ENCODE measurements at regions not wholly inside any gene's neighbourhood (a gene's known extent, or its start where the extent isn't known, plus 50 kb on each side); places are given as distances from the start of the nearest gene placed in this dataset.

DNA sequence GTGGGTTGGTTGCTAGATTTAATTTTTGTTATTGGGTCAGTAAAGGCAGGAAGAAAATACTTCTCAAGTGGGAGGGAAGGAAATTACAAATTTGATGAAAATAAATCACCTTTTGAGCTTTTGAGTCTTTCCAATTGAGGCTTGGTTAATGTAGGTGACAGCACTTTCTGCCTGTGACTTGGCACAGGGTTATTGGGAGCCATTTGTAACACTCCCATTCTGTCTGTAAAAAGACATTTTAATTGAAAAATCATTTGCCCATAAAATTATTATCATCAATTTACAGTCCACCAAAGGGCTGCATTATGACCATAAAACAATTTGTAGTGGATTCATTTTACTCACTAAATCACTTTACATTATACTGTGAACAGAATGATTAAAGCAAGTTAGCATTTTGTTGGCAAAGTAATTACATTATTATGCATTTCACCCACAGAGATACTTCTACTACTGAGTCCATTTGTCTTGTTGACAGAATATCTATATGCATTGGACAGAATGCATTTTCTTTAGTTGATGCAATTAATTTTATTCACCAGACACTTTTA lies 974.6 kb downstream of the UQCRFS1 start:
- no peak for DNase-seq

DNA sequence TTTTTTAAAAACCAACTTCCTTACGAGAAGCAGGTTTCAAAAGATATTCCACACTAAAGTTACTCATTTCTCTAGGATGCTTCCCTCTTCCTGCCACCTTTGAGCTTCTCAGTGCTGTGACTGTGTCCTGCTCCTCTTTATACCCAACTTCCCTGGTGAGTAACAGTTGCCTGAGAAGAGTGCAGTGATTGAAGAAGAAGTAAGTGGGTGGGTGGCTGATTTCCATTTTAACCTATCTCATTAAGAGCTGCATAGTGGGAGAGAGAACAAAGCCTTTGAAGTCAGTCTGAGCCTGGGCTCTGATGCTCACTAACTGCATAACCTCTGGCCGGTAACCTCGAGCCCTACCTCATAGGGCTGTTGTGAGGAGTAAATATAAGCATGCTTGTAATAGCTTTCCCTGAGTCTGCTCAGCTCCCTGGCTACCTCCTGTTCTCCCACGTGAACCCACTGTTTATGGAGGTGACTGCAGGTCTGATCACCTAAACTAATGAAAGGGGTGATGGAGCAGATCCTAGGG lies 977.3 kb downstream of the UQCRFS1 start:
- DNase-seq = no peak

DNA sequence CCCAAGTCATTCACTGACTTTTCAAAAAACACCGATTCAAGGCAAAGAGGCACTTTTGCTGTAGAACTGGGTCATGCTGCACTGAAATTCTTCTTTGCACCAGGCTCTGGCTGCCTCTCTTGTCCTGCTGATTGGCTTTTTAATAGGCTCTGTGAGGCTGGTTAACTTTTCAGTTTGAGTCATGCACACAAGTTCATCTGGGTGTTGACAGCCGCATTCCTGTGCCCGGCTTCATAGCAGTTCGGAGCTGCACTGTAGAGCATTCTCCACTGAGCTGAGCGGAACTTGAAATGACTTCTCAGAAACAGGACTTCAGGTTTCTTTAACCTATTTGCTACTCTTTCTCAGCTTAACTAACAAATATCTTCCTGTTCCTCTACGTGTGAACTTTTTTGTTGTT lies 978.3 kb downstream of the UQCRFS1 start:
- DNase-seq = no peak

DNA sequence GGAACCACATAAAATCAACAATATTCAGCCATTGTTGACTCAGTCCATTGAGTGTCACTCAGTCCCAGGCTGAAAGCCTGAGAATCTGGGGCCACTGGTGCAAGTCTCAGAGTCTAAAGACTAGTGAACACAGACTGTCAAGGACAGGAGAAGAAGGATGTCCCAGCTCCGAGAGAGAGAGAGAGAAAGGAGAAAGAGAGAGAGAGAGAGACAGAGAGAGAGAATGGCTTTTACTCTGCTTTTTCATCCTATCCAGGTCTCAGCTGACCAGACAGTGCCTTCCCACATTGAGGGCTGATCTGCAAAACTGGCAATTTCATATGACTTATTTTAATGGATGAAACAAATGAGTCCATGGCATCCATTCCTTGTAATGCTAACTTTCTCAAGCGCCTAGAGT lies 984.1 kb downstream of the UQCRFS1 start:
- no peak for DNase-seq

DNA sequence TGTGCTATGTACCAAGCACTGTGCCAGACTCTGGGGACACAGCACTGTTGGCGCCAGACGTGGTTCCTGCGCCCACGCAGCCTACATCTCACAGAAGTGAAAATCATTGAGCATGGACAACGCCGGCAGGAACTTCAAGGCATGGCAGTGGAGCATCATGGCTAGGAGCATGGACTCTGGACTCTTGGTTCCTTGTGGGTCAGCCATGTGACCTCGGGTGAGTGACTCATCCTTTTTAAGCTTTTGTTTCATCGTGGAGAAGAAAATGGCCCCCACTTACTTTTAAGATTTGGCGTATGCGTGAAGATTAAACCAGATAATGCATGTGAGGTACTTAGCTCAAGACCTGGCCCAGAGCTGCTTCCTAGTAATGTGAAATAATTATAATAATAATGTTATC lies 988.5 kb downstream of the UQCRFS1 start:
- no peak for DNase-seq

DNA sequence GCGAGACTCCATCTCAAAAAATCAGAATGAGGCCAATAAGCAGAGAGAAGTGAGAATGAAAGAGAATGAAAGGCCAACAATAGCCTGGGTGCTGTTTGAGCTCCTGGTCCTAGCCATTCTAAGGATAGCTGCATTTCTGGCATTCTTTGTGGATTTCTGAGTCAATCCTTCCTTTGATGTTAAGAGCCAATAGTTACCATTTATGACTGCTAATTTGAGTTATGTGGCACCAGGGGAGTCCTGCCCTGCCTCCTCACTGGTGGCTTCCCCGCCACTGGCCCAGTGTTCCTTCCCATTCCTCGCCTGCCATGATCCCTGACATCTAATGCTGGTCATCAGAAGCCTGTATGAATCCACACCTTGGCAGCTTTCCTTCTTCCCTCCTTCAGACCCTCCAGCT lies 991.2 kb downstream of the UQCRFS1 start:
- no peak for DNase-seq

DNA sequence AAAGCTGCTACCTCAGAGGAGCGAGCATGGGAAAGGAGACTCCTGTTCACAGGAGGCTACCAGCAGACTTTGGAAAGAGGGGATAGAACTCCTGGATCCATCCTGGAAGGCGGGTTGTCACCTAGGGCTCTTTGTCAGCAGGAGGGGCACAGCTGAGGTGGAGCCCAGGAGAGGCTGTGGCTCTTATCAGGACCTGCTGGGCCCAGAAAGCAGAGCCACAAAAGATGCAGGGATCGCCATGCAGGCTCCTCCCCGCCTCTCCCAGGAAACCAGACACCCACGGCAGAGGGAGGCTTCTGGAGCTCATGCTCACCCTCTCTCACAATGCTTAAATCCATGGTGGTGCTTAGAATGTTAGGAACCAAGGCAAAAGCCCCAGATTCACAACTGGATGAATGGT lies 994.2 kb downstream of the UQCRFS1 start:
- no peak for DNase-seq

DNA sequence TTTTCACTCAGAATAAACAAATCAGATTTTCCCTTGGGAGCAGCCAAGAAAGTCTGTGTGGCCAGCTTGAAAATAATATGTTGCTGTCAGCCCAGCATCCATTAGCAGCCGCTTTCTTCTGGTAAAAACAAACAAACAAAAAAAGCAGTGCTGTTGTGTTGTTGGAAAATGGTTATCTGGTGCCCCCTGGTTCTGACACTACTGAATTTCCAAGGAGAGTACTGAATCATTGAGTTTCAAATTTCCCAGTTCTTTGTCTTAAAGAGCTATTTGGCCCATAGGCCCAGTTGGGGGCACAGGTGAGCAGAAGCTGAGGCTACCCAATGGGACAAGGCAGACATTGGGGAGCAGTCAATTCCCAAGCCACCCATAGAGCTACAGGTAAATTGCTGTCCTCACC lies 995.9 kb downstream of the UQCRFS1 start:
- no peak for DNase-seq

DNA sequence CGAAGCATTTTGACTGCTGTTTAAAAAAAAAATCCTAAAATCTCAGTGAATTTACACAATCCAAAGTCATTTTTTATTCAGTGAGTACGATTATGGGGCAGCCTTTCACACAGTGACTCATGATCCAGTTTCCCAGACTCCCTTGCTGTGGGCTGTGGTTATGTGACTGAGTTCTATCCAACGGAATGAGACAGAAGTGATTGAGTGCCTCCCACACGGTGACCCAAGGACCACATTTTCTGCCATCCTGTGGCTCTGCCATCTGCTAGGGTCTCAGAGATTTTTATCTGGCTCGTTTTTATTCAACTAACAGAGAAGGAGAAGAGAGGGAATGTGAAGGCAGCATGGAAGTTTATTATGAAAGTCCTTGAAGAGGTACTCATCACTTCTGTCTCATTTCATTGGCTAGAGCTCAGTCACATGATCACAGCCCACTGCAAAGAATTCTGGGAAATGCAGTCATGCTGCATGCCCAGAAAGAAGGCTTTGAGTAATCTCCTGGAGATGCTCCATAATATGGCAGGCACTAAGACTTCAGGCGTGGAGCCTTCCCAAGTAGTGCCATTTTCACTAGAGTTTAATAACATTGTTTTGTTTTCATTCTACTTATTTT lies 999.4 kb downstream of the UQCRFS1 start:
- DNase-seq = no peak

DNA sequence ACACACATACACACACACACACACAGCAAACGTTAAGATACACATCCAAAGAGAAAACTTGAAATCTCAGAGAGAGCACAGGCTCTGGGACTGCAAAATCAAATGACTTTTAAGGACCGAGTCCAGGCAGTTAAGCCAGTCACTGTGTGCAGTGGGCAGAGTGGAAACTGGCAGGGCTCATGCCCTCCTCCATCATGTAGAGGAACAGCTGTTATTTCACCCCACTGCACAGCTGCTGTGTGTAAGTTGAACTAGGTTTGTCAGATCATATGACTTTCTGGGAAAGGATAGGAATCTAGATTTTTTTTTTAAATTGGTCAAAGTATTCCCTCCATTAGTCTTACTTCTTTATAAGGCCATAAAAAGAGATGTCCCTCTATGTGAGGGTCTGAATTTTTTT lies 1002.1 kb downstream of the UQCRFS1 start:
- no peak for DNase-seq

DNA sequence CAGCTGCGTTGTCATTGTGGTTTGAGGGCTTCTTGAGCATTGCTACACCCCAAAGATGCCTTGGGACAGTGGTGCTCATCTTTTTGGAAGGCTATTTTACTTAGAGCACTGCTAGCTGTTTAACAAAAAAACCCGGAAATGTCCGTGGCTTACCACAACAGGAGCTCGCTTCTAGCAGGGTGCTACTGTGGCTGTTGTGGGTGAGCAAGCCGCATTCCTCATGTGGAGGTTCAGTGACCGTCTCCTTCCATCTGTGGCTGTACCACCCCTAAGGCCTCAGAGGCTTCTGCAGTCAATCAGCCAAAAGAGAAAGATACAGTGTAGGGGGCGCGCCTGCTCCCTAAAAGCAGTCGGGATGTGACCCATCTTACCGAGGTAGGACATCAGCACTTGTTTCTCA lies 1004.2 kb downstream of the UQCRFS1 start:
- no peak for DNase-seq

DNA sequence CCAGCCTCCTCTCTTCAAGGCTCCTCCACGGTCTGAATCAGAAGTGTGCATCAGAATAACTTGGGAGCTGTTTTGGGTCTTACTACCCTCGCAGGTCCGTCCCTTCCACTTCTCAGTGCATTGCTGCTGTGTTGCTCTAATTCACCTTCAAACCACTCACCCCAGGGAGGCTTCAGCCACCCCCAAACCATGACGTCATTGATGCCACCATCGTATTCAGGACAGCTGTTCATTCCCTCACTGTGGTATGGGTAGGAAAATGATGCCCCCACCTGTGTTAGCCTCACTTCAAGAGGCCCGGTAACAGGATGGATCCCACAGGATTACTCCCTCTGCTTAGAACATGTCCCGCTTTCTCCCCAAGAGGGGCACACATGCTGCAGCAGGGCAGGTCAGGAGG lies 1005.7 kb downstream of the UQCRFS1 start:
- no peak for DNase-seq

DNA sequence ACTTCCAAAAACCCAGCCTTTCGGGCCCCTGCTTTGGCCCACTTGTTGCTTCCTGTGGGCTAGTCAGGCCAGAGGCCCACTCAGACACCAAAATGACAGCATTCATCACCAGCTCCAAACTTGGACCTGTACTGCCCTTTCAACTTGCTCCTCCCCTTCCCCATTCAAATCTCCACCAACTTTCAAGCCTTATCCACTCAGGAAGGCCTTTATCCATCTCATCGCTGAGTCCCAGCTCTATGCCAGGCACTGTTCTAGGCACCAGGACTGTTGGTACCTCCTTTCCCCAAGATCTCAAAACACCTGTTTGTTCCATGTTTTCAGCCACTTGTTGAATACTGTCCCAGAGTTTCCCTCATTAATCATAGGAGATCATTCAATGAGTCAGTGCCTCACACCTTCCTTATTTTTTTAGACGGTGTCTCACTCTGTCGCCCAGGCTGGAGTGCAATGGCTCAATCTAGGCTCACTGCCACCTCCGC lies 1011.4 kb downstream of the UQCRFS1 start:
- DNase-seq = no peak

DNA sequence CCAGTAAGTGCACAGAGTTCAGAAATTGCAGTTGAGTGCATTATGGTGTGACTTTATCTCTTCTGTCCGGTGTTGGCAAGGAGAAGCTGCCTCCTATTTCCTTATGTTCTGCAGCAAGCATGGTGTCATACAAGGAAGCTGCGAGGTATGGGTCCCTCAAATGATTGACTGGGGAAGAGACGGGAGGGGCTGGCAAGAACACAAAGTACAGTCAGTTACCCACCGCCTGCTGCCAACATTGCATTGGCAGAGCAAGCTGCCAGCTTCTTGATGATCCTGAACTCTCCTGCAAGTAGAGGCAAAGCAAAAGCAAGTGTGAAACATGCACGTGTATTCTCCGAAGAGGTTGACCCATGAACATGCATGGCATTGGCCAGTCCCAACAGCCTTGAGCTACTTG lies 1013.6 kb downstream of the UQCRFS1 start:
- no peak for DNase-seq

DNA sequence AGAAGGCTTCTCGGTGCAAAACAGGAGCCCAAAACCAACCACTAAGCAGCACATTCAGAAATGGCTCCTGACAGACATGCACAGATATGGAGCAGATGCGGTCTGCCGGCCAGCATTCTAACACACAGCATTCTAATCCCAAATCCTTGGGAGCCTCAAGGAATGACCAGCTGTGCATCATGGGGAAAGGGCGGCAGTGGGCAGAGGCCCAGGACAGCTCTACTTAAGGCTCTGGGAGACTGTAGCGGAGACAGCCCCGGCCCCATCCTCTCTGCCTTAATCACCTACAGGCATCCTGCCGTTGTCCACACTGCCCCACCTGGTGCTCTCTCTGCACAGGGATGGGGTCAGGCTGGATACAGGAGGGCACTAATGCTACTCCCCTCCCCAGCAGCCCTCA lies 1016.0 kb downstream of the UQCRFS1 start:
- no peak for DNase-seq

DNA sequence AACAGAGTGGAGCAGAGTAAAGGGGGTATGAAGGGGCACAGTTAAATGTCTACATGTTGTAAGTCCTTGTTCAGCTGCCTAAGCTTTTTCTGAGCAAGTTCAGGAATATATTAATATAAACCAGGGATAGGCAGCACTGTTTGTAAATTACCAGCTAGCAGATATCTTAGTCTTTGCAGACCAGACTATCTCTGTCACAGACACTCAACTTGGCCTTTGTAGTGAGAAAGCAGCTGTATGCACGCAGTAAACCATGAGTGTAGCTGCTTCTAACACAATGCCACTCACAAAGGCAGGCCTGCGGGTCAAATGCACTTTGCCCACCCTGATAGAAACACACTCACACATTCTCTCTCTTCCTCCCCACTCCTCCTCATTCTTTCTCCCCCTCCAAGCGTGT lies 1016.9 kb downstream of the UQCRFS1 start:
- DNase-seq = no peak

DNA sequence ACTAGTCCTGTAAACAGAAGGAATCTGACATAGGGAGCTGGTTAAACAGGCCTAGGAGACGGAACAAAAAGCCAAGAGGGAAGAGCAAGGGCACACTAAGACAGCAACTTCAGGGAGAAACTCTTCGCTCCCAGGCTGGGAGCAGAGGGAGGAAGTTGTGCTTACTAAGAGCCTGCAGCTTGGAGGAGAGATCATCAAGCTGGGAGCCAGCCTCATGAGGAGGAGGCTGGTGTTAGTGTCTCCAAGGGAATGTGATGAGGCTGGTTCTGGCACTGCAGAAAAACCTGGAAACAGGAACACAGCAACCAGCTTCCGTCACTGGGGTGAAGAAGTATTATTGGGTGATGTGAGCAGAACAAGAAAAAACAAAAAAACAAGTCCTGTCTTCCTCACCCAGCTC lies 1027.3 kb downstream of the UQCRFS1 start:
- DNase-seq = no peak

DNA sequence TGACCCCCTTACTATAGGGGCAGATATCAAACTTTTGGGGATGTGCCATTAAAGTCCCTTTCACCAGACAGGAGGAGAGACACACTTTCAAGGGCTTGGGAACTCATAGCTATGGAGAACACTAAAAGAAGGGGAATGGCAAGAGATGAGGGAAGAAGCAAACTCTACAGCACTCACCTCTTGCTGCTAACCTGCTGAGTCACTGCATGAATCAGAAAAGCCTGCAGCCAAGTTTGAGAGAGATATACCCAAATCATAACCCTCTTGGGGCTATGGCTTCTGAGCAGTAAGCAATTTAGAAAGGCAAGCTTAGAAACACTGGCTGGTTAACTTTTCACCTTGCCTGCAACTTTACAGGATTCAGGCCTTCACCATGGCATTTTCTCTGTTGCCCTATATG lies 1028.0 kb downstream of the UQCRFS1 start:
- DNase-seq = no peak

DNA sequence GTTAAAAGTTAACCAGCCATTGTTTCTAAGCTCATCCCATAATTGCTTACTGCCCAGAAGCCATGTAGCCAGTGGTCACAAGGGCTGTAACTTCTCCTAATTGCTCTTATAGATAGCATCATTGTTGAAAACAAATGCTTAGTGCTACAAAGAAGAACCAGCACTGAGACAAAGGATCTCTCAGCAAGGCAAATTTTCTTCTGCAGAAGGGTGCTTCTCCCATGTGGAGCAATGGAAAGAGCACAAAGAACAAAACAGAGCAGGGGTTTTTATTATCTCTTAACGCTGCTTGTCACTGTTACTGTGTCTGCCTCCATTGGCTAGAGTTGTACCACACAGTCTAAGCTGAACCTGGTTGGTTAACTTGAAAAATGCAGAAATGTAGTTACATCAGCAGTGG lies 1036.8 kb downstream of the UQCRFS1 start:
- DNase-seq = no peak

DNA sequence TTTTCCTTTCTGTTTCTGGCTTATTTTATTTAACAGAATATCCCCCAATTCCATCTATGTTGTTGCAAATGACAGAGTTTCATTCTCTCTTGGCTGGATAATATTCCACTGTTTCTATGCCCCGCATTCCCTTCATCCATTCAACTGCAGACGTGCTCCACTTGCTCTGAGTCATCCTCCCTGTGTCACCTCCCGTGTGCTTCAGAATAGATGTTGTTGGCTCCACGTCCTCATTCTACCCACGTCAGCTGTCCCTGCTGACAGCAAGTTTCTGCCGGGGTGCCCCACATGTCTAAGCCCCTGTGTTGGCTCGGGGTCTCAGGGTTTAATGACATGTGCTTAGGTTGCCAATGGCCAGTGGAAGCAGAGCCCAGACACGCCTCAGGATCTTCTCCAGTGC lies 1041.0 kb downstream of the UQCRFS1 start:
- DNase-seq = no peak

DNA sequence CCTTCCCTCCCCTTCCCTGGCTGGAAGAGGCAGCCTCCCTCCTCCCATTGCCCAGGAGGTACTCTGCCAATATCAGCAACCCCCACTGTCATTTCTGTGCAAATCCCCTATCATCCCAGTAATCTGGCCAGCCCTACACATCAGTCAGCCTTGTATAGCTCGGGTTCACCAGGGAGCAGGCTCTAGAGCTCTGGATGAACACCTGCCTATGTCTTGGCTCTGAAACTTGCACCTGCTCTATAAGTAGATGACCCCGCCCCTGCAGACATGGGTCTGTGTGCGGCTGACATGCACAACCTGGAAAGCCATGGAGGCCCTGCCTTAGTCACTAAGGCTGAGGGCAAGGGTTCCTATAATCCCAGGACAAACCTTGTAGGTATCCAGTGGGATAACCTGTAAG lies 1042.9 kb downstream of the UQCRFS1 start:
- peak; percentile 1 for DNase-seq

DNA sequence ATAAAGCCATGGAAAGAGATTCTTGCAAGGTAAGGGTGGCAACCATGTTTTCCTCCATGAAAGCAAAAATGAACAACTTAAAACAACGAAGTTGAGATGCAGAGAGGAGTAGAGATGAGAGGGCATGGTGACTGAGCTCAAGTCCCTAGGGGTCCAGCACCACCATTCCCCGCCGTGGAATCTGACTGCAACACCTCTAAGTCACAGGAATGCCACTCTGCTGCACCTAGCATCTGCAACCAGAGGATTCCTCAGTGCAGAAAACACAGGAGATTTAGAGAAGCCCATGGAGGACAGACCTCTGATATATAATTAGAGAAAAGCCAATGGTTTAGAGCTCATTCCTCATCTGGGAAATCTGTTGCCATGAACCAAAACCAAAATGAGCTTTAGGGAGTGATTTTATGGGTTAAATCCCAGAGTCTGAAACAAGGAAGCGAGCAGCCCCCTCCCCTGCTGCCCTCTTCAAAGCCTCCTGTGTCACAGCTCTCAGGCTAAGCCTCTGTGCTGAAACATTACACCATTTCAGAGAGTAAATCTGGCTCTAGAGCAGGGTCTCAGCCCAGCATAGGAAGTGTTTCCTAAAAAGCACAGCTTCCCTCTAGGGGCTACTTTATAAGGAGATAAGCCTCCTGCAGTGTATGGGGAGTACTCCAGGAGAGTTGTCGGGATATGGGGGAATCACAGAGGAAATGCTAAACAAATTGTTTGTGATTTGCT lies 1043.6 kb downstream of the UQCRFS1 start:
- DNase-seq = no peak

DNA sequence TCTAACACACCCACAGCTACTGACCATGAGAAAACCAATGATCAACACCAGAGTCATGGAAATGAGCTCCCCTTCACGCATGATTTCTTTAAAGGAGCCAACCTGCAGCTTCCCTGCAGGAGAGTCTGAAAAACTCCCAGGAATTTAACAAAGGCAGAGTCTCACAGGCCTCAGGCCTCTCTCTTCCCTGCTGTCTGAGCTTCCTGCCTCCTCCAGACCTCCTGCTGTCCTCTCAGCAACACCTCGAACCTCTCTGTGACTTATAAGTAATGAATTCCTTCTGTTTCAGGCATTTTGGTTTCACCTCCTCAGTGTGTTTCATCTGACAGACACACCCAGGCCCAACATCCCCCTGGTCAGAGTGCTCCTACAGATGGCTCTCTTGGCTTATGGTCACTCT lies 1044.4 kb downstream of the UQCRFS1 start:
- DNase-seq = no peak

DNA sequence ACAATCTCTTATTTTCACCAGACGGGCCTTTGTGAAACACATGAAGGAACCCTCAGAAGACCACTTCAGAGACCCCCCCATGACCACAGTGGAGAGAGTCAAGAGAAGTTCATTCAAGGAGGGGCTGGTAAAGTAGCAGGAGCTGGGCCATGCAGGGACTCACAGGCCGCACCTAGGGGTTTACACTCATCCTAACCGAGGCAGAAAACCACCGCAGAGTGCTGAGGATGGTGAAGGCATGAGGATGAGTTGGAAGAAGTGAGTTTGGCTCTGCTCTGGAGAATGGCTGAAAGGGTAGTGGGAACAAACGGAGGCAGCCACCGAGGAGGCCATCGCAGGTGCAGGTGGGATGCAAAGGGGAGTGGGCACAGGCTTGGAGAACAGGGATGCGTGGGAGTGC lies 1046.9 kb downstream of the UQCRFS1 start:
- no peak for DNase-seq

DNA sequence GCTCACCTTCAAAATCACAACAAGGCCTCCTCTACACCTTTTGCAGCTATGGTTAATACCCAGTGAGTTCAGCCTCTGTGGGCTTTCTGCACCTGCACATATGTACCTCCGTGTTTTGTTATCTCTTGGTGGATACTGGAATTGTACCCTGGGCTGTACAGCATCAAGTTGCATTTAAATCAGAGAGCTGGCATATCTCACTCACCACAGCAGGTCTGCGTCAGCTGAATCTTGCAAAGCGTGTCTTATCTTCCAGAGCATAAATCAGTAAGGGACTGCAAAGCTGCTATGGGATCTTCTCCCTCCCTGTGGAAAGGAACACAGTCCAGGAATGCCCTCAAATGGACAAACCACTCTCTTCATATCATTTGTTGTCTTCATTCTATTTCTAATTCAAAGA lies 1048.7 kb downstream of the UQCRFS1 start:
- no peak for DNase-seq
